ENCODE measurements at regions not wholly inside any gene's neighbourhood (a gene's known extent, or its start where the extent isn't known, plus 50 kb on each side); places are given as distances from the start of the nearest gene placed in this dataset.

DNA sequence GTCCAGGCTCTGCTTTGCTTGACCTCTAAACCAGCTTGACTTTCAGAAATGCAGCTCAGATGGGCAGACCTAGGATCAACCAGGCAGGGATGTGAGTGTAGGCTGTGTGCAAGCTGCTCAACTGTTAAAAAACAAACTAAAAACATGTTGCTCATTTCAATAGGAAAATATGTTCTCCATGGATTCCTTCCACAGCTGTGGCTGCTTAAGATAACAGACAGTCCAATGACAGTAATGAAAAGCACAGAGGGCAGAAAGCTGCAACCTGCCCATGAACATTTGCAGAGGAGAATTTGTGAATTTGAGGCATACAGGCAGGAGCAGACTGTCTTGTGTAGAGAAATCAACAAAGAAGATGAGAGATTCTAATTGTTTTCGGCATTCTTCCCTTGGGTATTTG, 534.2 kb downstream of the CCSER2 start:
- H4K20me1 ChIP-seq (replicated peaks; ENCODE audit: insufficient read depth), result no peaks in the 10 kb centered on the region
- no peak for DNase-seq (ENCODE audit: low spot score)
- 0 out of 2 replicates have a peak, but pooled peaks cover 3% of the 10 kb centered on the region for H3K9me2 ChIP-seq (ENCODE audit: insufficient read depth)
- H3K27me3 ChIP-seq (ENCODE audit: insufficient read depth), result no peaks in the 10 kb centered on the region
- TF ChIP-seq POLR2AphosphoS5 (IDR thresholded peaks at IDR 0.05; ENCODE audit: low read depth) (no peak), CREB1 (CRISPR knock-in tag; IDR thresholded peaks at IDR 0.05; ENCODE audit: low read depth) (no peak), STAT1 (IDR thresholded peaks at IDR 0.05; ENCODE audit: unreplicated experiment) (no peak), NANOG (IDR thresholded peaks at IDR 0.05; ENCODE audit: borderline replicate concordance) (no peak), CTCF (conservative IDR thresholded peaks at IDR 0.05; ENCODE audit: low read depth in 2 of 2) (no peak), ZNF114 (CRISPR knock-in tag; IDR thresholded peaks at IDR 0.05) (no peak), EZH2 (IDR thresholded peaks at IDR 0.05; ENCODE audit: low read depth, unreplicated experiment) (no peak), EZH2phosphoT487 (IDR thresholded peaks at IDR 0.05; ENCODE audit: unreplicated experiment) (no peak), ETS1 (IDR thresholded peaks at IDR 0.05) (no peak), ZNF331 (CRISPR knock-in tag; IDR thresholded peaks at IDR 0.05; ENCODE audit: low read depth) (no peak), JUNB (IDR thresholded peaks at IDR 0.05; ENCODE audit: unreplicated experiment) (no peak)
- TF ChIP-seq, protein P1, sequence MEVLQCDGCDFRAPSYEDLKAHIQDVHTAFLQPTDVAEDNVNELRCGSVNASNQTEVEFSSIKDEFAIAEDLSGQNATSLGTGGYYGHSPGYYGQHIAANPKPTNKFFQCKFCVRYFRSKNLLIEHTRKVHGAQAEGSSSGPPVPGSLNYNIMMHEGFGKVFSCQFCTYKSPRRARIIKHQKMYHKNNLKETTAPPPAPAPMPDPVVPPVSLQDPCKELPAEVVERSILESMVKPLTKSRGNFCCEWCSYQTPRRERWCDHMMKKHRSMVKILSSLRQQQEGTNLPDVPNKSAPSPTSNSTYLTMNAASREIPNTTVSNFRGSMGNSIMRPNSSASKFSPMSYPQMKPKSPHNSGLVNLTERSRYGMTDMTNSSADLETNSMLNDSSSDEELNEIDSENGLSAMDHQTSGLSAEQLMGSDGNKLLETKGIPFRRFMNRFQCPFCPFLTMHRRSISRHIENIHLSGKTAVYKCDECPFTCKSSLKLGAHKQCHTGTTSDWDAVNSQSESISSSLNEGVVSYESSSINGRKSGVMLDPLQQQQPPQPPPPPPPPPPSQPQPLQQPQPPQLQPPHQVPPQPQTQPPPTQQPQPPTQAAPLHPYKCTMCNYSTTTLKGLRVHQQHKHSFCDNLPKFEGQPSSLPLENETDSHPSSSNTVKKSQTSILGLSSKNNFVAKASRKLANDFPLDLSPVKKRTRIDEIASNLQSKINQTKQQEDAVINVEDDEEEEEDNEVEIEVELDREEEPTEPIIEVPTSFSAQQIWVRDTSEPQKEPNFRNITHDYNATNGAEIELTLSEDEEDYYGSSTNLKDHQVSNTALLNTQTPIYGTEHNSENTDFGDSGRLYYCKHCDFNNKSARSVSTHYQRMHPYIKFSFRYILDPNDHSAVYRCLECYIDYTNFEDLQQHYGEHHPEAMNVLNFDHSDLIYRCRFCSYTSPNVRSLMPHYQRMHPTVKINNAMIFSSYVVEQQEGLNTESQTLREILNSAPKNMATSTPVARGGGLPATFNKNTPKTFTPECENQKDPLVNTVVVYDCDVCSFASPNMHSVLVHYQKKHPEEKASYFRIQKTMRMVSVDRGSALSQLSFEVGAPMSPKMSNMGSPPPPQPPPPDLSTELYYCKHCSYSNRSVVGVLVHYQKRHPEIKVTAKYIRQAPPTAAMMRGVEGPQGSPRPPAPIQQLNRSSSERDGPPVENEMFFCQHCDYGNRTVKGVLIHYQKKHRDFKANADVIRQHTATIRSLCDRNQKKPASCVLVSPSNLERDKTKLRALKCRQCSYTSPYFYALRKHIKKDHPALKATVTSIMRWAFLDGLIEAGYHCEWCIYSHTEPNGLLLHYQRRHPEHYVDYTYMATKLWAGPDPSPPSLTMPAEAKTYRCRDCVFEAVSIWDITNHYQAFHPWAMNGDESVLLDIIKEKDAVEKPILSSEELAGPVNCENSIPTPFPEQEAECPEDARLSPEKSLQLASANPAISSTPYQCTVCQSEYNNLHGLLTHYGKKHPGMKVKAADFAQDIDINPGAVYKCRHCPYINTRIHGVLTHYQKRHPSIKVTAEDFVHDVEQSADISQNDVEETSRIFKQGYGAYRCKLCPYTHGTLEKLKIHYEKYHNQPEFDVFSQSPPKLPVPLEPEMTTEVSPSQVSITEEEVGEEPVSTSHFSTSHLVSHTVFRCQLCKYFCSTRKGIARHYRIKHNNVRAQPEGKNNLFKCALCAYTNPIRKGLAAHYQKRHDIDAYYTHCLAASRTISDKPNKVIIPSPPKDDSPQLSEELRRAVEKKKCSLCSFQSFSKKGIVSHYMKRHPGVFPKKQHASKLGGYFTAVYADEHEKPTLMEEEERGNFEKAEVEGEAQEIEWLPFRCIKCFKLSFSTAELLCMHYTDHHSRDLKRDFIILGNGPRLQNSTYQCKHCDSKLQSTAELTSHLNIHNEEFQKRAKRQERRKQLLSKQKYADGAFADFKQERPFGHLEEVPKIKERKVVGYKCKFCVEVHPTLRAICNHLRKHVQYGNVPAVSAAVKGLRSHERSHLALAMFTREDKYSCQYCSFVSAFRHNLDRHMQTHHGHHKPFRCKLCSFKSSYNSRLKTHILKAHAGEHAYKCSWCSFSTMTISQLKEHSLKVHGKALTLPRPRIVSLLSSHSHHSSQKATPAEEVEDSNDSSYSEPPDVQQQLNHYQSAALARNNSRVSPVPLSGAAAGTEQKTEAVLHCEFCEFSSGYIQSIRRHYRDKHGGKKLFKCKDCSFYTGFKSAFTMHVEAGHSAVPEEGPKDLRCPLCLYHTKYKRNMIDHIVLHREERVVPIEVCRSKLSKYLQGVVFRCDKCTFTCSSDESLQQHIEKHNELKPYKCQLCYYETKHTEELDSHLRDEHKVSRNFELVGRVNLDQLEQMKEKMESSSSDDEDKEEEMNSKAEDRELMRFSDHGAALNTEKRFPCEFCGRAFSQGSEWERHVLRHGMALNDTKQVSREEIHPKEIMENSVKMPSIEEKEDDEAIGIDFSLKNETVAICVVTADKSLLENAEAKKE (CRISPR knock-in tag; IDR thresholded peaks at IDR 0.05), result no peak
- TF ChIP-seq, protein P2, sequence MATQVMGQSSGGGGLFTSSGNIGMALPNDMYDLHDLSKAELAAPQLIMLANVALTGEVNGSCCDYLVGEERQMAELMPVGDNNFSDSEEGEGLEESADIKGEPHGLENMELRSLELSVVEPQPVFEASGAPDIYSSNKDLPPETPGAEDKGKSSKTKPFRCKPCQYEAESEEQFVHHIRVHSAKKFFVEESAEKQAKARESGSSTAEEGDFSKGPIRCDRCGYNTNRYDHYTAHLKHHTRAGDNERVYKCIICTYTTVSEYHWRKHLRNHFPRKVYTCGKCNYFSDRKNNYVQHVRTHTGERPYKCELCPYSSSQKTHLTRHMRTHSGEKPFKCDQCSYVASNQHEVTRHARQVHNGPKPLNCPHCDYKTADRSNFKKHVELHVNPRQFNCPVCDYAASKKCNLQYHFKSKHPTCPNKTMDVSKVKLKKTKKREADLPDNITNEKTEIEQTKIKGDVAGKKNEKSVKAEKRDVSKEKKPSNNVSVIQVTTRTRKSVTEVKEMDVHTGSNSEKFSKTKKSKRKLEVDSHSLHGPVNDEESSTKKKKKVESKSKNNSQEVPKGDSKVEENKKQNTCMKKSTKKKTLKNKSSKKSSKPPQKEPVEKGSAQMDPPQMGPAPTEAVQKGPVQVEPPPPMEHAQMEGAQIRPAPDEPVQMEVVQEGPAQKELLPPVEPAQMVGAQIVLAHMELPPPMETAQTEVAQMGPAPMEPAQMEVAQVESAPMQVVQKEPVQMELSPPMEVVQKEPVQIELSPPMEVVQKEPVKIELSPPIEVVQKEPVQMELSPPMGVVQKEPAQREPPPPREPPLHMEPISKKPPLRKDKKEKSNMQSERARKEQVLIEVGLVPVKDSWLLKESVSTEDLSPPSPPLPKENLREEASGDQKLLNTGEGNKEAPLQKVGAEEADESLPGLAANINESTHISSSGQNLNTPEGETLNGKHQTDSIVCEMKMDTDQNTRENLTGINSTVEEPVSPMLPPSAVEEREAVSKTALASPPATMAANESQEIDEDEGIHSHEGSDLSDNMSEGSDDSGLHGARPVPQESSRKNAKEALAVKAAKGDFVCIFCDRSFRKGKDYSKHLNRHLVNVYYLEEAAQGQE (IDR thresholded peaks at IDR 0.05; ENCODE audit: unreplicated experiment), result no peak
- no peak for ATAC-seq
- Mint-ChIP-seq H3K36me3 (ENCODE audit: low read depth) (peaks cover 2% of the 10 kb centered on the region; the same call in 2 of the 3 replicates), H3K4me3 (no peak overlapping the region), H3K4me1 (peaks cover 13% of the 10 kb centered on the region; the same call in 2 of the 3 replicates), H3K27ac (no peak overlapping the region), H3K27me3 (ENCODE audit: insufficient read depth, low read depth, poor library complexity) (no peaks in the 10 kb centered on the region), H3K9me3 (peaks cover 16% of the 10 kb centered on the region)
- peaks cover 4% of the 10 kb centered on the region; the same call in 1 of the 2 replicates for H3K4me1 ChIP-seq (ENCODE audit: insufficient read depth)
- H3F3A ChIP-seq (replicated peaks; ENCODE audit: low read depth), result no peaks in the 10 kb centered on the region
- H3K79me2 ChIP-seq (replicated peaks; ENCODE audit: insufficient read depth), result no peaks in the 10 kb centered on the region
- no peaks in the 10 kb centered on the region; the same call in 1 of the 2 replicates for H3K36me3 ChIP-seq (ENCODE audit: insufficient read depth)
- no peak overlapping the region for H3K27ac ChIP-seq (ENCODE audit: low read depth)
- no peak overlapping the region for H2AFZ ChIP-seq
- no peak overlapping the region for H3K4me2 ChIP-seq
- H3K4me3 ChIP-seq, result no peak overlapping the region

Measured in GM23338 (cell line).